Right lobe of liver (tissue), 6 donors: ENCODE measurements at regions not wholly inside any gene's neighbourhood (a gene's known extent, or its start where the extent isn't known, plus 50 kb on each side); places are given as distances from the start of the nearest gene placed in this dataset.
"Not testable (repeated sequence)": the region's sequence is repeated elsewhere in the genome, so short reads cannot be mapped to it uniquely, and the experiment has no call there.

Experiments used
- ATAC-seq, 4 donors: fragments of 200-7000 bp; cut with Tn5 transposase; one replicate each; pipeline ENCODE4 v1.9.1; 2020; ENCODE audit warnings: mild to moderate bottlenecking in 4 of 4, moderate library complexity in 4 of 4
- DNase-seq, 3 donors: peaks; one replicate each; pipeline ENCODE4 v3.0.0-alpha.2; 2020
- H3K27ac ChIP-seq, 3 donors: fragments of 200-600 bp; one replicate each; pipeline ENCODE4 v1.8.0; 2022
- H3K27me3 ChIP-seq, 2 donors: fragments of 200-600 bp; one replicate each; pipeline ENCODE4 v1.8.0; 2022
- H3K36me3 ChIP-seq, 4 donors: fragments of 200-600 bp; sonication (generic) in 1 of 4; one replicate each; pipeline versions ENCODE4 v1.5.1 to v1.8.0; 2017 to 2022; ENCODE audit warnings: control low read depth in 1 of 4
- H3K4me1 ChIP-seq, 4 donors: fragments of 200-600 bp; sonication (generic) in 1 of 4; one replicate each; pipeline versions ENCODE4 v1.5.1 to v1.8.0; 2017 to 2022; ENCODE audit warnings: control low read depth in 1 of 4
- H3K4me3 ChIP-seq, 3 donors: fragments of 200-600 bp; one replicate each; pipeline ENCODE4 v1.8.0; 2022
- H3K9me3 ChIP-seq, 4 donors: fragments of 200-600 bp; sonication (generic) in 1 of 4; one replicate each; pipeline versions ENCODE4 v1.5.1 to v1.8.0; 2017 to 2022; ENCODE audit warnings: control low read depth in 1 of 4
- POLR2A ChIP-seq: fragments of 450-650 bp; IDR thresholded peaks from one replicate; pipeline ENCODE4 v1.6.1; 2017; ENCODE audit warnings: antibody characterized with exemption, mild to moderate bottlenecking
- WGBS: methylation state at CpG from one replicate; pipeline ENCODE4 v1.1.6; 2018; ENCODE audit warnings: low coverage, low lambda C conversion rate; ENCODE audit not compliant: insufficient coverage; ENCODE audit errors: missing lambda C conversion rate; 5-methylcytosine and 5-hydroxymethylcytosine counted together
- intact Hi-C, 2 donors: fragments of 100-400 bp; cut with DNase I; formaldehyde crosslinking; loops; one replicate each; pipeline versions ENCODE4 v1.11.2 to v1.14.1; 2022
- TF ChIP-seq, protein P1 (sequence below), 4 donors: fragments of 200-600 bp in 3 of 4; fragments of 450-650 bp in 1 of 4; IDR thresholded peaks; one replicate each; pipeline versions ENCODE4 v1.5.1 to v1.8.0; 2016 to 2022; ENCODE audit warnings: antibody characterized with exemption in 4 of 4, mild to moderate bottlenecking in 2 of 4
- donor health status: DM: no; HTN: yes; CAD: no.
- donor health status: DM: no; HTN: no; CAD: no.
- donor health status: DM: no; HTN: no; CAD: no.
- donor health status: DM: no; HTN: yes; CAD: no.
- donor health status: DM: no; HTN: yes; CAD: no.

DNA sequence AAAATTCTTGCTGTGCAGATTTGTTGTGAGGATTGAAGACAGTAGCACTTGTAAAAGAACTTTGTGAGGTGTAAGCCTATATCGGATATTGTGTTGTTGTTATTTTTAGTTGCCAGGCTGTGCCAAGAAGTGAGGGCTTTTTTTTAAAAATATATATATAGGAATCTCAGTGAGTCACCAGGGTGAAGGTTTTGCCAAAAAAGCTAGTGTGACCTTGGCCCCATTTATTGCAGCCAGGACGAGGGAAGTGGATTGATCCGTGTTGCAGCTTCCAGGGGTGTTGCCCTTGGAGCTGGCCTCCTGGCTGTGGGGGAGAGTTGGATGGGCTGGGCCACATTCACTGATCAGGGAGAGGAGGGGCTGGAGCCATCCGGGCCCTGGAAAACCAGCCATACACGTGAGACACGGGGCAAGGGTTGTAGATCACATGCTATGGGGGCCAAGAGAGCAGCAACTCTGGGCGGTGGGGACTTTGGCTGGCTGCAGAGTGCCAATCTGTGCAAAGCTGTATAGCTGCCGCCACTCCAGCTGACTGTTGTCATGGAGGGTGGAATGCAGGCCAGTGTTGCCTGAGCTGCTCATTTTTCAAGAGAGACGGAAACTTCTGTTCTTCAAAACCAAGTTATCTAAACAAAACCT lies 273.0 kb upstream of the TEKT4 start:
- intact Hi-C loops, H3K27me3 ChIP-seq, H3K4me3 ChIP-seq, H3K36me3 ChIP-seq, H3K9me3 ChIP-seq: not testable (repeated sequence)
- ATAC-seq (peak in 1 of 4 donors; percentile 54), DNase-seq (peak; percentile 36 to 90 (median 84))
- H3K27ac ChIP-seq, result peak overlapping the region in 1 of 3 donors; percentile 4
- 23% methylated on average over 4 of the region's 9 CpGs for WGBS
- peaks cover 0 to 18% (median 1%) of the 10 kb centered on the region in 4 donors for H3K4me1 ChIP-seq

DNA sequence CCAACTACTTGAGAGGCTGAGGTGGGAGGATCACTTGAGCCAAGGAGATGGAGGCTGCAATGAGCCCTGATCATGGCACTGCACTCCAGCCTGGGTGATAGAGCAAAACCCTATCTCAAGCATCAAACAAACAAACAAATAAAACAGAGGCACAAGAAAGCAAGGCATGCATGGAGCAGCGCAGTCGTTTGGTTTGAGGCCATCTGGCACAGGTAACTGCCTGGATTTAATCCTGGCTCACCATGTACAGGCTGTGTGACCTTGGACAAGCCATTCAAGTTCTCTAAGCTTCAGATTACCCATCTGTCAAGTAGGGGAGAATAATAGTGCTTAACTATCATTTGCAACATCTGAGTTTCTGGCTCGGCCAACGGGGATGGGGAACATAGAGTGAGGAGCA lies 270.3 kb upstream of the TEKT4 start:
- no CpG with 5 or more reads among the region's 4 CpGs for WGBS
- intact Hi-C loops, result not testable (repeated sequence)

DNA sequence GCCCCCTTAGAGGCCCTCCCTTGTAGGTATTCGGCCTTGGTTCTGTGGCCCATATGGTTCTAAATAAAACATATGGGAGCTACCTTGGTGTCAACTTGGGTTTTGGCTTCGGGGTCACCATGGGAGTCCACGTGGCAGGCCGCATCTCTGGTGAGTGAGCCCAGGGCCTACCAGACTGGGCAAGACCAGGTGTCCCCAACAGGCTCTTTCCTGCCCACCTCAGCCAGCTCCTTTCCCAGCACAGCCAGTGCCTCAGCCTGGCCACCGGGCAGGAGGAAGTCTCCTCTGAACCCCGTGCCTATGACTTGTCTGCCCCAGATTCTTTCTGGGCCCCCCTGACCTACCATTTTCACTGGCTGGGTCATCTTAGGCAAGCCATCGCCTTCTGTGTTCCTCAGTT lies 268.8 kb upstream of the TEKT4 start:
- ATAC-seq, result no peak
- Histone ChIP-seq H3K4me1 (peaks cover 0 to 6% (median 0%) of the 10 kb centered on the region in 4 donors), H3K27ac (no peak overlapping the region), H3K36me3 (no peaks in the 10 kb centered on the region), H3K9me3 (no peaks in the 10 kb centered on the region), H3K4me3 (no peak overlapping the region), H3K27me3 (no peaks in the 10 kb centered on the region)
- no peak for DNase-seq
- TF ChIP-seq, protein P1, sequence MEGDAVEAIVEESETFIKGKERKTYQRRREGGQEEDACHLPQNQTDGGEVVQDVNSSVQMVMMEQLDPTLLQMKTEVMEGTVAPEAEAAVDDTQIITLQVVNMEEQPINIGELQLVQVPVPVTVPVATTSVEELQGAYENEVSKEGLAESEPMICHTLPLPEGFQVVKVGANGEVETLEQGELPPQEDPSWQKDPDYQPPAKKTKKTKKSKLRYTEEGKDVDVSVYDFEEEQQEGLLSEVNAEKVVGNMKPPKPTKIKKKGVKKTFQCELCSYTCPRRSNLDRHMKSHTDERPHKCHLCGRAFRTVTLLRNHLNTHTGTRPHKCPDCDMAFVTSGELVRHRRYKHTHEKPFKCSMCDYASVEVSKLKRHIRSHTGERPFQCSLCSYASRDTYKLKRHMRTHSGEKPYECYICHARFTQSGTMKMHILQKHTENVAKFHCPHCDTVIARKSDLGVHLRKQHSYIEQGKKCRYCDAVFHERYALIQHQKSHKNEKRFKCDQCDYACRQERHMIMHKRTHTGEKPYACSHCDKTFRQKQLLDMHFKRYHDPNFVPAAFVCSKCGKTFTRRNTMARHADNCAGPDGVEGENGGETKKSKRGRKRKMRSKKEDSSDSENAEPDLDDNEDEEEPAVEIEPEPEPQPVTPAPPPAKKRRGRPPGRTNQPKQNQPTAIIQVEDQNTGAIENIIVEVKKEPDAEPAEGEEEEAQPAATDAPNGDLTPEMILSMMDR (IDR thresholded peaks at IDR 0.05), result no peak
- TF ChIP-seq POLR2A, result no peak
- intact Hi-C loops, result no loop called here
- 60% methylated on average over 1 of the region's 7 CpGs for WGBS

More for the DNA sequence above, 270.3 kb upstream of the TEKT4 start:
- DNase-seq, result peak in 1 of 3 donors; percentile 57
- H3K27me3 ChIP-seq, H3K36me3 ChIP-seq, H3K9me3 ChIP-seq, H3K27ac ChIP-seq, H3K4me3 ChIP-seq, ATAC-seq: not testable (repeated sequence)
- H3K4me1 ChIP-seq, result peaks cover 0 to 10% (median 0%) of the 10 kb centered on the region in 4 donors

DNA sequence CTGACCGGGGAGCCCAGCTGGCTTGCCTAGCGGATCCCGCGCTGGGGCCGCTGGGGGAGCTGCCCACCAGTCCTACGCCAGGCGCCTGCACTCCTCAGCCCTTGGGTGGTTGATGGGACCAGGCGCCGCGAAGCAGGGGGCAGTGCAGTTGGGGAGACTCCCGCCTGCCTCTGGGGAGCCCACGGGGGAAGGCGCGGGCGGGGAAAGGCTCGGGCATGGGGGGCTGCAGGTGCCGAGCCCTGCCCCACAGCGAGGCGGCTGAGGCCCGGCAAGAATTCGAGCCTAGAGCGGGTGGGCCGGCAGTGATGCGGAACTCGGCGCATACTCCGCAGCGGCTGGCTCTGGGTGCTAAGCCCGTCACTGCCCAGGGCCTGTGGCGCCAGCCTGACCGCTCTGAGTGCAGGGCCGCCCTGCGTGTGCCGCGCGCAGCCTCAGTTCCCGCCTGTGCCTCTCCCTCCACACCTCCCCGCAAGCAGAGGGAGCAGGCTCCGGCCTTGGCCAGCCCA lies 249.1 kb upstream of the TEKT4 start:
- TF ChIP-seq, protein P1 (IDR thresholded peaks at IDR 0.05), result no peak
- no peak for TF ChIP-seq POLR2A
- no peaks in the 10 kb centered on the region for H3K4me1 ChIP-seq
- no peaks in the 10 kb centered on the region for H3K27me3 ChIP-seq
- no peak overlapping the region for H3K27ac ChIP-seq
- ATAC-seq (no peak), DNase-seq (peak in 1 of 3 donors; percentile 56)
- intact Hi-C loops, result no loop called here
- no peaks in the 10 kb centered on the region for H3K9me3 ChIP-seq
- H3K4me3 ChIP-seq, result no peak overlapping the region
- no peaks in the 10 kb centered on the region for H3K36me3 ChIP-seq
- WGBS, result 74% methylated on average over 10 of the region's 39 CpGs

DNA sequence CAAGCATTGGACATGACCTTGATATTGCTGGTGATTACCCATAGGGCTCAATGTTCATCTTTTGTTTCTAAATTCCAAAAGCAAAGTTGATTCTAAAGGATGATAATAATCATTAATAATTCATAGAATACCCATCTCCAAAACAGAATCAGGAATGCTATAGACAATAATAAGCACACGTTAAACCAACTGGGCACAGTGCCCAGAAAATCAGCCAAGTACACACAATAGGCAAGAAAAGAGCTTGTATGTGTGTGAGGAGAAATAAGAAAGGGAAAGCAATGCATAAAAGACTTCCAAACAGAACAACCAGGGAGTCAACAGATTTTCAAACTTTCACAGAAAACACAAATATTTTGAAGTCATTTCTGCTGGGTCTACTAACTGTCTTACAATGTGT lies 242.3 kb upstream of the TEKT4 start:
- H3K4me3 ChIP-seq, DNase-seq, intact Hi-C loops, H3K27ac ChIP-seq, H3K36me3 ChIP-seq, H3K4me1 ChIP-seq, H3K27me3 ChIP-seq, H3K9me3 ChIP-seq, ATAC-seq: not testable (repeated sequence)
- WGBS, result 7% methylated on average over 1 of the region's 1 CpG

DNA sequence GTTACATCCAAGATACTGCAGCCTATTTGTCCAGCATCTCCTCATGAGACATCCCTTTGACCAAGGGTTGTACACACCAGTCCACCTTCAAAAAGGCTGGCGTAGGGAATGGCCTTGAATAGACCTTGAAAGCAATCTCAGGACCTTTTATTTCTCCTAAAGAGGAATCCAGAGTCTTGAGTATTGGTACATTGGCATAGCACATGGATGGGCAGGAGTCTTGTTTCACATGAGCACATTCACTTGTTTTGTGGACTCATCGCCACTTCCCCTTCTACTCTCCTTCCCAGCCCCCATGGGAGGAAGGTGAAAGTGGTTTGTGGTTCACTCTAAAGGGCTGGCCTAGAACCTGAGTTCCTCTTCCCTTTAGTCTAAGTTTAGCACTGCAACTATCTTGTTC lies 229.8 kb upstream of the TEKT4 start:
- H3K4me1 ChIP-seq, H3K4me3 ChIP-seq, intact Hi-C loops, H3K27me3 ChIP-seq, H3K36me3 ChIP-seq, DNase-seq, H3K27ac ChIP-seq, H3K9me3 ChIP-seq, ATAC-seq: not testable (repeated sequence)
- 61% methylated on average over 2 of the region's 2 CpGs for WGBS

DNA sequence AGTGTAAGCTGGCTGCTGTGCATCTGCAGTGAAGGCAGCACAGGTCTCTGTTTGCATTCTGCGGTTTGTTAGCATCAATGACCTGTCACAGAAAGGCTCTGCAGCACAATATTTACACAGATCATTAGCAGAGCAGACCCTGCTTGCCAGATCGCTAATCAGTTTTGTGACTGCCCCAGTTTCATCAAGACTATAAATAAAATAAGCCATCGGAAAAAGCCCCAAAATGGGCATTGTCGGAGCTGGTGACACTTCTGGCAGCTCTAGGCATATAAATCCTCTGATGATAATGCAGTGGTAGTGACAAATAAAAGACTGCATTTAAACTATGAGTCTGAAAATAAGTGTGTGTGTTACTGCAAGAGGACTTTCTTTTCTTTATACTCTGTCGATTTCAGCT lies 219.1 kb upstream of the TEKT4 start:
- H3K9me3 ChIP-seq, DNase-seq, ATAC-seq, H3K4me1 ChIP-seq, intact Hi-C loops, H3K27ac ChIP-seq, H3K27me3 ChIP-seq, H3K36me3 ChIP-seq, H3K4me3 ChIP-seq: not testable (repeated sequence)
- WGBS, result 72% methylated on average over 5 of the region's 5 CpGs

DNA sequence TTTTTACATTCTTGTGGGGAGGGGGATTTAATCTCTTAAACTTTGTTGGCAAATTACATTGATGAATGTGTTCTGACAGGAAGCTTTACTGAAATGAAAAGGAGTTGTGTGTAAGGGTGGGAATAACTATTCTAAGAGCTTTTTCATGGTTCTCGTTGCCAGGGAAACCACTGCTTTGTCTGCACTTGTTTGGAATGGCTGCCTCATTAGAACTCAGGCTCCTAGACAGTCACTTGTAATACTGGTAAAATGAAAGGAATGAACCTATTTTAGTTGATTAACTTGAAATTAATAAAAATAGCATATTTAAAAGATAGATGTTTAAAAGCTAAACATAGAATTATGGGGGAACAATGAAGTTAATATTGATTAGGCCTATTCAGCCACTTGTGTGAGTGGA lies 201.4 kb upstream of the TEKT4 start:
- ATAC-seq, H3K36me3 ChIP-seq, H3K9me3 ChIP-seq, H3K4me3 ChIP-seq, H3K27ac ChIP-seq, intact Hi-C loops, DNase-seq, H3K27me3 ChIP-seq, H3K4me1 ChIP-seq: not testable (repeated sequence)
- WGBS, result 64% methylated on average over 1 of the region's 1 CpG

DNA sequence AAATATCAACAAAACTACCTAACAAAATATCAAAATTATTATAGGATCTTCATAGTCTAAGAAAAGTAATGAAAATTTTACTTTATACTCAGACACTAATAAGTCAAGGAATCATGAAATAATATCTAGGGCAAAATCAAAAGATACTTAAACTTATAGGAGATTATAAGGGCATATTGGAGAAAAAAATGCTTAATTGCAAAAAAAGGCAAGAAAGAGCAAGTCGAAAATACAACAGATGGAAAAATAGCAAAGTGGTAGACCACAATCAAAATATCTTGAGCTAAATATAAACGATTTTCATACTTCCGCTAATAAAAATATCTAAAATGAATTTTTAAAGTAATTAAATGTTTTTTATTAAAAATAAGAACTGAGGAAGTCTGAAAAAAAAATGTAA lies 177.0 kb upstream of the TEKT4 start:
- H3K27ac ChIP-seq, H3K36me3 ChIP-seq, intact Hi-C loops, H3K4me1 ChIP-seq, DNase-seq, H3K9me3 ChIP-seq, H3K4me3 ChIP-seq, ATAC-seq, H3K27me3 ChIP-seq: not testable (repeated sequence)
- WGBS, result 64% methylated on average over 3 of the region's 3 CpGs

DNA sequence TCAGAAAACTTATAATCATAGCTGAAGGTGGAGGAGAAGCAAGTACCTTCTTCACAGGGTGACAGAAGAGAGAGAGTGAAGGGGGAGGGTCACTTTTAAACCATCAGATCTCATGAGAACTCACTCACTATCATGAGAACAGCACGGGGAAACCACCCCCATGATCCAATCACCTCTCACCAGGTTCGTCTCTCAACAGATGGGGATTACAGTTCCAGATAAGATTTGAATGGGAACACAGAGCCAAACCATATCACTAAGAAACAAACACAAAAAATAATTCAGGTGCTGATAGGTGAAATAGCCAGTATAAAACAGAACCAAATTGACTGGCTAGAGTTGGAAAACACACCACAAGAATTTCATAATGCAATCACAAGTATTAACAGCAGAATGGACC lies 162.2 kb upstream of the TEKT4 start:
- H3K9me3 ChIP-seq, H3K4me1 ChIP-seq, H3K4me3 ChIP-seq, ATAC-seq, H3K27ac ChIP-seq, intact Hi-C loops, H3K27me3 ChIP-seq, H3K36me3 ChIP-seq, DNase-seq: not testable (repeated sequence)
- 13% methylated on average over 2 of the region's 2 CpGs for WGBS
